ENCODE measurements at regions not wholly inside any gene's neighbourhood (a gene's known extent, or its start where the extent isn't known, plus 50 kb on each side); places are given as distances from the start of the nearest gene placed in this dataset.

DNA sequence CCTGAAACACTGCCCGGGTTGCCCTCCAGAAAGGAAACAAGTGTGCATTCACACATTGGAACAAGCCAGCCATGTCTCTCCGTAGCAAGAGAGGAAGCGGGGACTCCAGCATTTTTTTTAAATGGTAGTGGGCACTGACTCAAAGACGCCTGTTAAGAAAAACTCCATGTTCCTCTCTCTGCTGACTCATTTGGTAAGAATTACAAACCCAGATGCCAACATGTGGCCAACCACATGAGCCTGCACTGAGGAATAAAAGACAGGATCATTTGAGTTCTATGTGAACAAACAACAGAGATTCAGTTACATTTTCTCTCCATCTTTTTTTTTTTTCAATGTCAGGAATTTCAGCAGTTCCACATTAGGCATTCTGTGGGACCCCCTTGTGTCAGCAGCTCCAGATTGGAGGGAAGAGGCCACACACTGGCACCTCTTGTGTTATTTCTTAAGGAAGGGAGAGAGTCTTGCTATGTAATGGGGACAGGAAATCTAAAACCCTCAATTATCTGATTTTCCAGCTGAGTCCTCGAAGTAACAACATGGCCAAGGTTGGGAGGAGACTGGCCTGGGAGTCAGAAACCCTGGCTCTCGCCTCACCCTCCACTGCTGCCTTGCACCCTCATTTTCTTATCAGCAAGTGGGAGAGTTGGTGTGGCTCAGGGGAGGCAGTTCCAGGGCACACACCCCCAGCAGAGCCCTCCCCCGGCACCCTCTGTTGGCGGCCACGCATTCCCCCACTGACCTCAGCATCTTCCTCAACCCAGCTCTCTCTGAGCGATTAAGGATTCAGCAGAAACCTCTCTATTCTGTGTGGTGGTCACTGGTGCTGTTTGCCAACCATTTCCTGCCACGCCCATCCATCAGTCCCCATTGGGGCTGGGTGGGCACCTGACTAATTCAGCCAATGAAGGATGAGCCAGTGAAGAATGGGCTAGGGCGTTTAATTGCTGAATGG is 173.0 kb downstream of the FOXL1 start:
- Mint-ChIP-seq H3K9me3 (no peaks in the 10 kb centered on the region), H3K4me3 (no peak overlapping the region), H3K27ac (ENCODE audit: low read depth) (no peak overlapping the region), H3K27me3 (peaks cover 7% of the 10 kb centered on the region), H3K4me1 (no peaks in the 10 kb centered on the region), H3K36me3 (ENCODE audit: insufficient read depth) (no peaks in the 10 kb centered on the region)
- no peak for ATAC-seq (replicated peaks; ENCODE audit: extremely low read depth, poor library complexity, severe bottlenecking)
- DNase-seq (ENCODE audit: low spot score in 2 of 2), result no peak

DNA sequence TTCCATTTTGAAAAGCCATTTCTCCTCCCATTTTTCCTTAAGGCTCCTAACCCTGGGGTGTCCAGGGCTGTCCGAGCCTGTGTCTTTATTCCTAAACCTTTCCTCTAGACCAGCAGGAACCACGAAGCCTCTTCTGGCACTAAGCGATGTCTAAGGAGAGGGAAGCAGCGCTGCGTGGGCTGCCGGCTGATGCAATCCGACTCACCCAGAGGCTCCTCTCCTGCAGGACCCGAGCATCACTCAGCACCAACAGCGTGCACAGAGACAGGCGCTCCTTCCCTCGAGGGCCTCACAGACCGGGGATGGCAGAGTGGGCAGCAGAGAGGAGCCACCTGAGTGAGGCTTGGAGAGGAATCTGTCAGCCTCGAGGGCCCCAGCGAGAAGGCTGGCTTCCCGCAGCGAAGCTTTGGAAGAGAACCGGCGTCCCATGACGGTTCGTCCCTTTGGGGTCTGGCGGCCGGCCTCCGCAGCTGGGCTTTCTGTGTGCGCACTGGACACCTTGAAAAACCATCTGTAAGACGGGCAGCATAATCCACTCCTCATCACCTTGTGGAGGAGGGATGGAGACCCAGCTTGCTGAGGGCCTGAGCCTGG is 174.3 kb downstream of the FOXL1 start:
- no peak for ATAC-seq (replicated peaks; ENCODE audit: extremely low read depth, poor library complexity, severe bottlenecking)
- Mint-ChIP-seq H3K9me3 (no peaks in the 10 kb centered on the region), H3K27ac (ENCODE audit: low read depth) (no peak overlapping the region), H3K27me3 (peaks cover 9% of the 10 kb centered on the region), H3K4me3 (no peak overlapping the region), H3K36me3 (ENCODE audit: insufficient read depth) (no peaks in the 10 kb centered on the region), H3K4me1 (no peaks in the 10 kb centered on the region)
- DNase-seq (ENCODE audit: low spot score in 2 of 2), result no peak

DNA sequence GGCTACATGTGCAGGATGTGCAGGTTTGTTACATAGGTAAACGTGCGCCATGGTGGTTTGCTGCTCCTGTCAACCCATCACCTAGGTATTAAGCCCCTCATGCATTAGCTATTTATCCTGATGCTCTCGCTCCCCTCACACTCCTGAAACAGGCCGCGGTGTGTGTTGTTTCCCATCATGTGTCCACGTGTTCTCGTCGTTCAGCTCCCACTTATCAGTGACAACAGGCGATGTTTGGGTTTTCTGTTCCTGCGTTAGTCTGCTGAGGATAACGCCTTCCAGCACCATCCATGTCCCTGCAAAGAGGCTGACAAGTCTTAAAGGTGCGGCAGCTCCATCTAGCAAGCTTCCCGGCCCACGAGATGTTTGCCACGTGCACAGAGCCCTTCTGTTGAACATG is 175.1 kb downstream of the FOXL1 start:
- Mint-ChIP-seq H3K27me3 (peaks cover 11% of the 10 kb centered on the region), H3K4me1 (no peaks in the 10 kb centered on the region), H3K9me3 (no peaks in the 10 kb centered on the region), H3K36me3 (ENCODE audit: insufficient read depth) (no peaks in the 10 kb centered on the region), H3K27ac (ENCODE audit: low read depth) (no peak overlapping the region), H3K4me3 (no peak overlapping the region)
- ATAC-seq (replicated peaks; ENCODE audit: extremely low read depth, poor library complexity, severe bottlenecking) (no peak), DNase-seq (ENCODE audit: low spot score in 2 of 2) (no peak)

DNA sequence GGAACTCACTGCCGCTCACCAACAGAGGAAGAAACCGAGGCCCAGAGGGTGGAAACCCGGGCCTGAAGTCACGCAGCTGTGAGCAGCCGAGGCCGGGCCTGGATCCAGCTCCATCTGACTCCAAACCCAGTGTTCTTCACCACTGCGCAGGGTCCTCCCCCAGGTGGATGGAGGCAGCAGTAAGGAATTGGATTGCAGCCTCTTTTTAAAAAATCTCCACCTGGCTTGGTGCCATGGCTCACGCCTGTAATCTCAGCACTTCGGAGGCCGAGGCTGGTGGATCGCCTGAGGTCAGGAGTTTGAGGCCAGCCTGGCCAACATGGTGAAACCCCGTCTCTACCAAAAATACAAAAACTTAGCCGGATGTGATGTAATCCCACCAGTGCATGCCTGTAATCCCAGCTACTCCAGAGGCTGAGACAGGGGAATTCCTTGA is 177.2 kb downstream of the FOXL1 start:
- DNase-seq (ENCODE audit: low spot score in 2 of 2), result no peak
- Mint-ChIP-seq H3K4me3 (no peak overlapping the region), H3K9me3 (no peaks in the 10 kb centered on the region), H3K36me3 (ENCODE audit: insufficient read depth) (no peaks in the 10 kb centered on the region), H3K27ac (ENCODE audit: low read depth) (no peak overlapping the region), H3K27me3 (peaks cover 28% of the 10 kb centered on the region), H3K4me1 (no peaks in the 10 kb centered on the region)
- no peak for ATAC-seq (replicated peaks; ENCODE audit: extremely low read depth, poor library complexity, severe bottlenecking)

DNA sequence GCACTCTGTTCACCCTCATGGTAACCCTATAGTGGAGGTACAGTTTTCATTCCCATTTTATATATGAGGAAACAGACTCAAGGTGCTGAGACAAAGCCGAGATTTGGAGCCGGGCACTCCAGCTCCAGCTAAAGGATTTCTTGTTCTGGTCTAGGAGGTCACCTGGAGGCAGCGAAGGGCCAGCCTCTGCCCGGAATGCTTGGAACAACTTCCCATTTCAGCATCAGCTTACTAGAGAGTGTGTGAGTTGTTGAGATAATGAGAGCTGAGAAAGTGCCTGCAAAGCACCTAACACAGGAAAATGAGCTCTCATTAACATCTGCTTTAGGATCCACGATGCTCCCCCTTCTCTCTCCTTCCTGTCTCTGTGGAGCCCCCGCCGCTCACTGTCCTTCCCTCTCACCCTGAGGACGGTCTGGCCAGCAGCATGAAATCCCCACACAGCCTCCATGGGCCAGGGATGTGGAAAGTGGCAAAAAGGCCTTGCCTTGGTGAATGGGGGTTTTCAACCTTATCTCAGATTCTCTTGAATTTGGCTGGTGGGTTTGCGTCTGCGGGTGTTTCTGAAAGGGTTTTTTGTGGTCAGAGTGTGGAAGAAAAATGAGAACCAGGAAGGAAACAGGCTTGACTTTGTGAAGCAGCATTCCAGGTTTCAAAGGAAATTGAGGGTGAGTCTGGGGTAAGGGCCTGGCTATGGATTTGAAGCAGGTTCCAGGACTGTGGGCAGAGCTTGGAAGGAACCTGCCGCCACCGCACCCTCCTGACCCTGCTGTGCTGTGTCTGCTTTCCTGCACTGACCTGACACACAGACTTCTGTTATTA is 178.7 kb downstream of the FOXL1 start:
- H3K27me3 Mint-ChIP-seq, result peaks cover 28% of the 10 kb centered on the region
- DNase-seq (ENCODE audit: low spot score in 2 of 2) (no peak), ATAC-seq (replicated peaks; ENCODE audit: extremely low read depth, poor library complexity, severe bottlenecking) (no peak)
- H3K4me3 Mint-ChIP-seq, result no peak overlapping the region
- H3K9me3 Mint-ChIP-seq, result no peaks in the 10 kb centered on the region
- H3K4me1 Mint-ChIP-seq, result no peaks in the 10 kb centered on the region
- no peaks in the 10 kb centered on the region for H3K36me3 Mint-ChIP-seq (ENCODE audit: insufficient read depth)
- no peak overlapping the region for H3K27ac Mint-ChIP-seq (ENCODE audit: low read depth)

DNA sequence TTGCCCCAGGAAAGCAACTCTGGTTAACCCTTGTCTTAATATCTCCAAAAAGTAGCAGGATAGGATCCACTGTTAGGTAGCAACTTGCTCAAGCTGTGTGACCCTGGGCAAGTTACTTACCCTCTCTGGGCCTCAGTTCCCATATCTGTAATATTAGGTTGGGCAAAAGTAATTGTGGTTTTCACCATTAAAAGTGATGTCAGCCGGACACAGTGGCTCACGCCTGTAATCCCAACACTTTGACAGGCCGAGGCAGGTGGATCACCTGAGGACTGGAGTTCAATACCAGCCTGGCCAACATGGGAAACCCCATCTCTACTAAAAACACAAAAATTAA is 179.3 kb downstream of the FOXL1 start:
- Mint-ChIP-seq H3K9me3 (no peaks in the 10 kb centered on the region), H3K27me3 (peaks cover 28% of the 10 kb centered on the region), H3K27ac (ENCODE audit: low read depth) (no peak overlapping the region), H3K36me3 (ENCODE audit: insufficient read depth) (no peaks in the 10 kb centered on the region), H3K4me3 (no peak overlapping the region), H3K4me1 (no peaks in the 10 kb centered on the region)
- ATAC-seq (replicated peaks; ENCODE audit: extremely low read depth, poor library complexity, severe bottlenecking) (no peak), DNase-seq (ENCODE audit: low spot score in 2 of 2) (no peak)

DNA sequence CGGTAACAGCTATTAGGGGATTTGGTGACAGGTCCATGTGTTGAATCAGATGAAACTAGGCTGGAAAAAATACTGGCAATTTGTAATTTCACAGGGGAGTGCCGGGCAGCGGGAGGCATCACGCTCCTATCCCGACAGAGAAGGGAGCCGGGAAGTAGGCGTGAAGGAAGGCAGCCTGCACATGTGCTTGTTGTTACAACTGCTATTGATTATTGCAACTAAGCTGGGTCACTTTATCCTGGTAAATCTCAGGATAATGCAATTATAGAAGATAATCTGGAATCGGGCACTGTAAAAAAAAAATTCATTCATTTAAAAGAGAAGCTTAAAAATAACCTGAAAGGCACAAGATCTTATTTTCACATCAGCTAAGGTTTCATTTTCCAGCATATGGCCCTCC is 180.6 kb downstream of the FOXL1 start:
- H3K27ac Mint-ChIP-seq (ENCODE audit: low read depth), result no peak overlapping the region
- H3K27me3 Mint-ChIP-seq, result peaks cover 28% of the 10 kb centered on the region
- ATAC-seq (replicated peaks; ENCODE audit: extremely low read depth, poor library complexity, severe bottlenecking) (no peak), DNase-seq (ENCODE audit: low spot score in 2 of 2) (no peak)
- H3K4me3 Mint-ChIP-seq, result no peak overlapping the region
- H3K36me3 Mint-ChIP-seq (ENCODE audit: insufficient read depth), result no peaks in the 10 kb centered on the region
- H3K9me3 Mint-ChIP-seq, result no peaks in the 10 kb centered on the region
- H3K4me1 Mint-ChIP-seq, result no peaks in the 10 kb centered on the region

- Mint-ChIP-seq H3K27ac (ENCODE audit: low read depth) (no peak overlapping the region), H3K4me1 (no peaks in the 10 kb centered on the region), H3K36me3 (ENCODE audit: insufficient read depth) (no peaks in the 10 kb centered on the region), H3K4me3 (no peak overlapping the region), H3K27me3 (peaks cover 28% of the 10 kb centered on the region), H3K9me3 (no peaks in the 10 kb centered on the region)
- peak in 1 of 2 donors; percentile 19 for DNase-seq (ENCODE audit: low spot score in 2 of 2)
- no peak for ATAC-seq (replicated peaks; ENCODE audit: extremely low read depth, poor library complexity, severe bottlenecking)
Observed at GRCh38 chr16:86761111-86762031, 183.0 kb downstream of the FOXL1 start.

DNA sequence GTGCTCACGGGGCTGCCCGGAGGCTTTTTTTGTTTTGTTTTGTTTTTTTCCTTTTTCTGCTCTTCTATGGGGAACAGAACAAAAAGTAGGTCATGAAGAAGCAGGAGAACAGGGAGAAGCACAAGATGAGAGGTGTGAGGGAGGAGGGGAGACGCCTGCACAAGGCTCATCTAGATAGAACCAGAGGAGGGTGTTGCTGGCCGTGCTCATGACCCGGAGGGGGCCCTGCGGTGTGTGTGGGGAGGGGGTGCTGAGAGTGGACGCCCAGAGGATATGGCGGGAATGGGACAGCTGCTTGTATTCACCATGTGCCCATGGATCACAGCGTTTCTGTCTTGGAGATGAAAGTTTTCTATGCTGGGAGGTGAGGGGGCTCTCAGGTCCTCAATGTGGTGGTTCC is 183.7 kb downstream of the FOXL1 start:
- no peak for ATAC-seq (replicated peaks; ENCODE audit: extremely low read depth, poor library complexity, severe bottlenecking)
- Mint-ChIP-seq H3K27me3 (peaks cover 25% of the 10 kb centered on the region), H3K4me3 (no peak overlapping the region)

DNA sequence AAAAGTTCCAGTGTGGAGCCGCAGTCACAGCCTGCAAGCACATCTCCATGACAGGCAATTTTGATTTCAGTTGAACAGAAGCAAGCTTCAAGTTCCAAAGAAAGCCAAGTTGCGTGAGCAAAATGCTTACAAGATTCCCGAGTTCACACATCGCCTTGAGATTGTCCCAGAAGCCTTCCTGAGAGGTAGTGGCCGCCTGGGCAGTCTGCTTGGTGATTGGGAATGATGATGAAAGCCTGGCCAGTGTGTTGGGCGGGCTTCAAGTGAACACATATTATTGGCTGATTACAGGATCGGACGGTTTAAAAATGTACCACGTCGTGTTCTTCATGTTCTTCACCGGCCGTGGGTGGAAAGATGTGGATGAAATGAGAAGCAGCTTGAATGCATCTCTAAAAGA is 185.5 kb downstream of the FOXL1 start:
- Mint-ChIP-seq H3K4me3 (no peak overlapping the region), H3K4me1 (no peaks in the 10 kb centered on the region), H3K9me3 (no peaks in the 10 kb centered on the region), H3K27ac (ENCODE audit: low read depth) (no peak overlapping the region), H3K27me3 (peaks cover 23% of the 10 kb centered on the region), H3K36me3 (ENCODE audit: insufficient read depth) (no peaks in the 10 kb centered on the region)
- no peak for DNase-seq (ENCODE audit: low spot score in 2 of 2)
- ATAC-seq (replicated peaks; ENCODE audit: extremely low read depth, poor library complexity, severe bottlenecking), result no peak

More for the DNA sequence above, 183.7 kb downstream of the FOXL1 start:
- no peak overlapping the region for H3K27ac Mint-ChIP-seq (ENCODE audit: low read depth)
- DNase-seq (ENCODE audit: low spot score in 2 of 2), result no peak
- no peaks in the 10 kb centered on the region for H3K4me1 Mint-ChIP-seq
- no peaks in the 10 kb centered on the region for H3K9me3 Mint-ChIP-seq
- H3K36me3 Mint-ChIP-seq (ENCODE audit: insufficient read depth), result no peaks in the 10 kb centered on the region

- Mint-ChIP-seq H3K4me3 (no peak overlapping the region), H3K27ac (ENCODE audit: low read depth) (no peak overlapping the region), H3K9me3 (no peaks in the 10 kb centered on the region), H3K36me3 (ENCODE audit: insufficient read depth) (no peaks in the 10 kb centered on the region), H3K27me3 (peaks cover 26% of the 10 kb centered on the region), H3K4me1 (no peaks in the 10 kb centered on the region)
- DNase-seq (ENCODE audit: low spot score in 2 of 2) (no peak), ATAC-seq (replicated peaks; ENCODE audit: extremely low read depth, poor library complexity, severe bottlenecking) (no peak)
Observed at GRCh38 chr16:86764551-86764950, 186.2 kb downstream of the FOXL1 start.
